Endodermal cell (in vitro differentiated cells): ENCODE measurements at regions not wholly inside any gene's neighbourhood (a gene's known extent, or its start where the extent isn't known, plus 50 kb on each side); places are given as distances from the start of the nearest gene placed in this dataset.

ENCODE experiments used
- DNase-seq: peaks from one replicate; pipeline ENCODE4 v3.0.0-alpha.2; 2017
- H3K27ac ChIP-seq: 2 replicates; pipeline ENCODE4 v1.5.1; 2013; ENCODE audit warnings: mild to moderate bottlenecking, low read depth, low read length, moderate library complexity
- H3K27me3 ChIP-seq: 2 replicates; pipeline ENCODE4 v1.6.1; 2013; ENCODE audit warnings: mild to moderate bottlenecking, low read length, moderate library complexity; ENCODE audit not compliant: insufficient read depth, control insufficient read depth, poor library complexity, severe bottlenecking
- H3K36me3 ChIP-seq: 2 replicates; pipeline ENCODE4 v1.7.0; 2013; ENCODE audit warnings: mild to moderate bottlenecking, low read length, moderate library complexity; ENCODE audit not compliant: control insufficient read depth, insufficient read depth
- H3K4me1 ChIP-seq: one replicate; pipeline ENCODE4 v1.7.0; 2013; ENCODE audit warnings: low read length; ENCODE audit not compliant: control insufficient read depth, insufficient read depth
- H3K4me3 ChIP-seq: 2 replicates; pipeline ENCODE4 v1.5.1; 2013; ENCODE audit warnings: mild to moderate bottlenecking, low read length, moderate library complexity
- H3K9ac ChIP-seq: 2 replicates; pipeline ENCODE4 v1.6.1; 2013; ENCODE audit warnings: mild to moderate bottlenecking, low read length, moderate library complexity; ENCODE audit not compliant: poor library complexity, severe bottlenecking; ENCODE audit errors: extremely low read depth
- H3K9me3 ChIP-seq: 2 replicates; pipeline ENCODE4 v1.6.1; 2013; ENCODE audit warnings: mild to moderate bottlenecking, low read length, moderate library complexity; ENCODE audit not compliant: control insufficient read depth
- H3K27ac Mint-ChIP-seq: 2 replicates; pipeline ENCODE4 v1.8.0; 2020; ENCODE audit warnings: mixed read lengths
- H3K27me3 Mint-ChIP-seq: 2 replicates; pipeline ENCODE4 v1.8.0; 2021; ENCODE audit warnings: mild to moderate bottlenecking, mixed read lengths; ENCODE audit not compliant: insufficient read depth
- H3K36me3 Mint-ChIP-seq: 2 replicates; pipeline ENCODE4 v1.8.0; 2020; ENCODE audit warnings: low read depth, mixed read lengths
- H3K4me1 Mint-ChIP-seq: 2 replicates; pipeline ENCODE4 v1.8.0; 2020; ENCODE audit warnings: mixed read lengths
- H3K4me3 Mint-ChIP-seq: 2 replicates; pipeline ENCODE4 v1.8.0; 2020; ENCODE audit warnings: mild to moderate bottlenecking, moderate library complexity, mixed read lengths
- H3K9me3 Mint-ChIP-seq: 2 replicates; pipeline ENCODE4 v1.8.0; 2020; ENCODE audit warnings: mild to moderate bottlenecking, mixed read lengths
- WGBS, 2 experiments: methylation state at CpG; one replicate each; pipeline versions ENCODE4 v1.1.5 to v1.1.7; 2013; ENCODE audit warnings: missing lambda C conversion rate in 2 of 2, mixed read lengths in 1 of 2; ENCODE audit not compliant: insufficient coverage in 1 of 2, insufficient read length in 1 of 2; 5-methylcytosine and 5-hydroxymethylcytosine counted together
- TF ChIP-seq, protein P1 (sequence below): fragments of 200-600 bp; sonication (generic); conservative IDR thresholded peaks from 2 replicates; pipeline ENCODE4 v1.5.0; 2021; ENCODE audit warnings: antibody characterized with exemption, mild to moderate bottlenecking

DNA sequence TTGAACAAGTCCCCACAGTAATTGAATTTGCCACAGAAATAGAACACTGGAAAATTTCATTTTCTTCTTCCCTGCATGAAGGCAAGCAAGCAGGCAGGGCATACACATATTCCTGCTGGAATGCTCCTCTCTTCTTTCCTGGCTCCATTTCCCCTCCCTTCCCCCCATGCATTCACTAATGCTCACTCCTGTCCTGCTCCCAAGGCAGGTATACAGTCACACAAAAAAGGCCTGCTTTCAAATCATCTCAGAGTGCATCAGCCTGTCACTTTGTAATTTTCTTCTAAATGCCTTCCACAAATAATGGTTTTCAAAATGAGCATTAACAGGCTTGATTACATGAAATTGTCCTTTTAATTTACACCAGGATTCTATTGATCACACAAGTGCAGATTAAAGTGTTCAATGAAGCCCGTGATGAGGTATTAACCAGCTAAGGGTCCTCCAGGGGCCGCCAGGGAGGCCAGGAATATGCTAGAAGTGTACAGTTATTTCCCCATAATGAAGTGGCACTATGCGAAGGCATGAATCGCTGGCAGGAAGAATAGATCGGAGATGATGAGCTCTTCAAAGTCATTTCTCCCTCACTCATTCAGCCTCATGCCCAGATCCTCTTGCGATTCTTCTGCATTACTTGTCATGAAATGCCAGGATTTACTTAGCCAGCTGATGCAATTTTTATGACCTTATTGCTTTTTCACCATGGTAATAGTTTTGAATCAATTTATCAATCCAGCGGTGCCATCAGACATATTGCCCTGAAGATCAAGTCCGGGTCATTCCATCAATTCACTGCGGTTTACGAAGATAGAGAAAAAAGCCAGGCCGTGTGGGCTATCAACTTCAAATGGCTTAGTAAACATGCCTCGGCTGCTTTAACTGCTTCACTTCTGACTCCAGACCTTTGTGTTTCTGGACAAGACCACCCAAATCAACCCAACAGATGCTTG, 243.5 kb downstream of the GPAT3 start:
- H3K27me3 ChIP-seq = no peaks in the 10 kb centered on the region
- no peaks in the 10 kb centered on the region for H3K4me1 ChIP-seq
- Mint-ChIP-seq H3K27ac (no peak overlapping the region), H3K36me3 (no peaks in the 10 kb centered on the region), H3K4me1 (peaks cover 28% of the 10 kb centered on the region), H3K4me3 (no peak overlapping the region), H3K27me3 (peaks cover under 1% of the 10 kb centered on the region), H3K9me3 (no peaks in the 10 kb centered on the region)
- H3K27ac ChIP-seq = no peak overlapping the region
- no peaks in the 10 kb centered on the region for H3K36me3 ChIP-seq
- 91 to 92% methylated on average over 11 to 12 of the region's 12 CpGs for WGBS, 2 experiments
- no peaks in the 10 kb centered on the region for H3K9me3 ChIP-seq
- TF ChIP-seq, protein P1, sequence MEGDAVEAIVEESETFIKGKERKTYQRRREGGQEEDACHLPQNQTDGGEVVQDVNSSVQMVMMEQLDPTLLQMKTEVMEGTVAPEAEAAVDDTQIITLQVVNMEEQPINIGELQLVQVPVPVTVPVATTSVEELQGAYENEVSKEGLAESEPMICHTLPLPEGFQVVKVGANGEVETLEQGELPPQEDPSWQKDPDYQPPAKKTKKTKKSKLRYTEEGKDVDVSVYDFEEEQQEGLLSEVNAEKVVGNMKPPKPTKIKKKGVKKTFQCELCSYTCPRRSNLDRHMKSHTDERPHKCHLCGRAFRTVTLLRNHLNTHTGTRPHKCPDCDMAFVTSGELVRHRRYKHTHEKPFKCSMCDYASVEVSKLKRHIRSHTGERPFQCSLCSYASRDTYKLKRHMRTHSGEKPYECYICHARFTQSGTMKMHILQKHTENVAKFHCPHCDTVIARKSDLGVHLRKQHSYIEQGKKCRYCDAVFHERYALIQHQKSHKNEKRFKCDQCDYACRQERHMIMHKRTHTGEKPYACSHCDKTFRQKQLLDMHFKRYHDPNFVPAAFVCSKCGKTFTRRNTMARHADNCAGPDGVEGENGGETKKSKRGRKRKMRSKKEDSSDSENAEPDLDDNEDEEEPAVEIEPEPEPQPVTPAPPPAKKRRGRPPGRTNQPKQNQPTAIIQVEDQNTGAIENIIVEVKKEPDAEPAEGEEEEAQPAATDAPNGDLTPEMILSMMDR = no peak
- no peak for DNase-seq
- H3K9ac ChIP-seq = no peak overlapping the region
- no peak overlapping the region for H3K4me3 ChIP-seq

DNA sequence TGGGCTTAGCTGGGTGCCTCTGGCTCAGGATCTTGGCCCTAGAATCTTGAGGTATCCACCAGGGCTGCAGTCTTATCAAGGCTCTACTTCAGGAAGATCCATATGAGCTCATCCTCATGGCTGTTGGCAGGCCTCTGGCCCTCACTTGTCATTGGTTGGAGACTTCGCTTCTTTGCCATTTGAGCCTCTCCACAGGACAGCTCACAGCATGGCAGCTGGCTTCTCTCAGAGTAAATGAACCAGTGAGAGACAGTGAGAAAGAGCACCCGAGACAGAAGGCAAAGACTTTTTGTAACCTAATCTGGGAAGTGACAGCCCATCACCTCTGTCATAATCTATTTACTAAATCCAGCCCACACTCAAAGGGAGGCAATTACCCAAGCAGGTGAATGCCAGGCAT, 236.8 kb downstream of the GPAT3 start:
- H3K4me3 Mint-ChIP-seq = no peak overlapping the region
- H3K36me3 ChIP-seq = no peaks in the 10 kb centered on the region
- H3K4me3 ChIP-seq = no peak overlapping the region
- no peak overlapping the region for H3K27ac Mint-ChIP-seq
- H3K27me3 ChIP-seq = no peaks in the 10 kb centered on the region
- no peaks in the 10 kb centered on the region for H3K4me1 ChIP-seq
- TF ChIP-seq, protein P1 = no peak
- H3K36me3 Mint-ChIP-seq = no peaks in the 10 kb centered on the region
- DNase-seq = peak; percentile 63
- H3K9me3 ChIP-seq = no peaks in the 10 kb centered on the region
- peaks cover 4% of the 10 kb centered on the region for H3K4me1 Mint-ChIP-seq
- no peak overlapping the region for H3K27ac ChIP-seq
- H3K27me3 Mint-ChIP-seq = no peaks in the 10 kb centered on the region
- H3K9ac ChIP-seq = no peak overlapping the region
- 83 to 90% methylated on average over 2 of the region's 2 CpGs for WGBS, 2 experiments
- peaks cover 2% of the 10 kb centered on the region for H3K9me3 Mint-ChIP-seq

DNA sequence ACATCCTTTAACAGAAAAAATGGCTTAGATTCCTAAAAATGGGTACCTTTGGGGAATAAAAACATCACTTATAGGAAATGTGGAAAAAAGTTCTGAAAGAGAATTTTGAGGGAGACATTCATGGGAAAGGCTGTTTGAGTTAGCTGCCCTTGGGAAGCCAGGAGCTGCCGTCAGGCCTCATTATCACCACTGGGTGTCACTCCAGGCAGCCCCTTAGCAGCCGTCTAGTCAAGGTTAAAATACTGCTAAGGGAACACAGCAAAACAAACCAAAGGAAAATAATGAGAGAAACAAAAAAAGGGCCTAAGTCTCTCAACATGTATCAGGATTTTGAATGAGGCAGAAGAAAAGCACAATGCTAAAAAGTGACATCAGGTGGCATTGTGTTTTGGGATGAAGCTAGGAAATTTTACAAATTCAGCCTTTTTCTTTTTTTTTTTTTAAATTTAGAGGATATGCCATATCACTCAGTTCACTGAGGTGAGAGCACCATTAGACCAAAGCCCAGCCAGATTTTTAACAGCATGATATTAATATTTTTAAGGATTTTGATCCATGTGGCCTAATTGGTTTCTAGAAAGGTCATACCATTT, 235.3 kb downstream of the GPAT3 start:
- Histone ChIP-seq H3K4me1 (no peaks in the 10 kb centered on the region), H3K4me3 (no peak overlapping the region), H3K36me3 (no peaks in the 10 kb centered on the region), H3K27me3 (no peaks in the 10 kb centered on the region), H3K9ac (no peak overlapping the region), H3K27ac (no peak overlapping the region), H3K9me3 (no peaks in the 10 kb centered on the region)
- no peaks in the 10 kb centered on the region for H3K36me3 Mint-ChIP-seq
- peak; percentile 87 for DNase-seq
- H3K27me3 Mint-ChIP-seq = no peaks in the 10 kb centered on the region
- peaks cover 4% of the 10 kb centered on the region for H3K4me1 Mint-ChIP-seq
- TF ChIP-seq, protein P1 = peak; percentile 89
- H3K4me3 Mint-ChIP-seq = no peak overlapping the region
- H3K27ac Mint-ChIP-seq = no peak overlapping the region
- peaks cover 2% of the 10 kb centered on the region for H3K9me3 Mint-ChIP-seq
- 14% methylated on average over 2 of the region's 2 CpGs; no CpG with 5 or more reads in 1 of the 2 experiments for WGBS, 2 experiments
